NCI-H510A (cell line): ENCODE measurements at regions not wholly inside any gene's neighbourhood (a gene's known extent, or its start where the extent isn't known, plus 50 kb on each side); places are given as distances from the start of the nearest gene placed in this dataset.
"Not testable (repeated sequence)": the region's sequence is repeated elsewhere in the genome, so short reads cannot be mapped to it uniquely, and the experiment has no call there.

Experiments used
- DNase-seq: peaks from one replicate; lab custom pipeline; 2025; lab: John Stamatoyannopoulos, UW

GRCh38 chr11:49442669-49443068, 234.3 kb upstream of the FOLH1 start:
- no peak for DNase-seq

GRCh38 chr11:49439901-49440300, 231.5 kb upstream of the FOLH1 start:
- not testable (repeated sequence) for DNase-seq

GRCh38 chr11:49434308-49434707, 225.9 kb upstream of the FOLH1 start:
- DNase-seq = not testable (repeated sequence)

DNA sequence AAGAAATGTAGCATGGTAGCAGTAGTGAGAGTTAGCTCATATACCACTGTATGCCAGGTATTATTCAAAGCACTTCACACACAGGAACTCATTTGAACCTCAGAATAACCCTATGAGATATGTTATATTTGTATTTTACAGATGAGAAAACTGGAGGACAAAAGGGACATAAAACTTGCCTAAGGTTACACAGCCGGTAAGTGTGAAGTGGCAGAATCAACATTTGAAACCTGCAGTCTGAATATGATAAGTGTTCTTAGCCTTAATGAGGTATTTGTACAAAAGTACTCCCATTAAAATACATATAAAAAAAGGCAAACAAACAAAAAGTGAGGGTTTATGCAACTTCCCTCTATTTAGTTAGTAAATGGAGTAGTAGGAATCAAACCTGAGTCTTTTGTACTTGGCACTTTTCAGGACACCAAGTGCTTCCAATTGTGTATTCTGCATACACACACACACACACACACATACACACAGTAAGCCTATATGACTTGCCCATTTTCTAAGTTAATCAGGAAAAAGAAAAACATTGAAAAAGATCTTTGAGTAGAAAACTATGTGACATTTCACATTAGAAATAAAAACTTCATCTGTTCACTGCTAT, 223.9 kb upstream of the FOLH1 start:
- peak; percentile 5 for DNase-seq

DNA sequence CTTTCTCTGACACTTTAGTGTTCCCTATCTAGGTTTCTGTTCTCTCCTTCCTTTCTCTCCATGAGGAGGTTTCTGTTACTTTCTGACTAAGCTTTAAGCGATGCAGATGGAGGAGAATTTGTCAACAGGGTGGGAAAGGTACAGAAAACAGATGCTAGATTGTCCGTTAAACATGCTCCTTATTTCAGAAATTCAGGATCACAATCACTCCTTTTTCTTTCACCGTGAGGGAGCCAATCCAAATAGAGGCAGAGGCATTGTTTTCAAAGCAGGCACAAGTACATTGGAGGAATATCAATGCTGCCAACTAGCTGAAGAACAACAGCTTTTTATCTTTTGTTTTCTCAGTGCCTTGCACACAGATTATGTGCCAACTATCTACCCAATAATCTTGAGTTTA, 215.7 kb upstream of the FOLH1 start:
- no peak for DNase-seq

- DNase-seq = not testable (repeated sequence)
Measured at GRCh38 chr11:49418877-49419276, 210.5 kb upstream of the FOLH1 start.

DNA sequence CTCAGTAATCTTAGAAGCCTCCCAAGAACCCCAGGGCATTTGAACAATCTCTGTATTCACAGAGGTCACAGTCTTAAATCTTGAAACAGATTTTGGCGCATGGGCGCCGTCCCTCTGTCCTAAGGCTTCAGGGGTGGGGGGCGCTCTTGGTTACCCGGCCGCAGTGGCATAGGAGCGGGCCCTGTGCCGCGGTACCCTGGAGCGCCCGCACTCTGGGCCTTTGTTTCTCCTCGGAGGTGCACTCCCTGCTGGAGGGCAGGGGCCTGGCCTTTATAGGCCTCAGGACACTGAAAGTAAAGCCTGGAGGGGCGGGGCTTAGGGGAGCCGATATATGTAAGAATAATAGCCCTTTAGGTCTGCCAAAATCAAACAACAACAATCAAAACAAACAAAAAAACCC, 197.3 kb upstream of the FOLH1 start:
- no peak for DNase-seq

DNA sequence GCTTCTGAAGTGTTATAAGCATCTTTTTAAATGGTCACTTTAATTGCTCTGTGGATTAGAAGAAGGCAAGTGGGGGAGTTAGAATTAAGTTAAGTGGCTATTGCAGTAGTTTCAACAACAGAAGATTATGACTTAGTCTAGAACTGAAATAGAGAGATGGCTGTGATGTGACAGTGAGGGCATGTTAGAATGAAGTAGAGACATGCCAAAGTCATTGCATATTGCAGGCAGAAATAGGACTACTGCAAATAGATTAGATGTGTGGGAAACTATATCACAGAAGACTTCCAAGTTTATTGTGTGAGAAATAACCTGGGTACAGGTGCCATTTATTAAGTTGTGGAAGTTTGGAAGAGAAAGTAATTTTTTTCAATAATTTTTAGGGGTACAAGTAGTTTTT, 187.4 kb upstream of the FOLH1 start:
- not testable (repeated sequence) for DNase-seq

GRCh38 chr11:49390362-49390761, 182.0 kb upstream of the FOLH1 start:
- not testable (repeated sequence) for DNase-seq

GRCh38 chr11:49389149-49389548, 180.7 kb upstream of the FOLH1 start:
- not testable (repeated sequence) for DNase-seq

DNA sequence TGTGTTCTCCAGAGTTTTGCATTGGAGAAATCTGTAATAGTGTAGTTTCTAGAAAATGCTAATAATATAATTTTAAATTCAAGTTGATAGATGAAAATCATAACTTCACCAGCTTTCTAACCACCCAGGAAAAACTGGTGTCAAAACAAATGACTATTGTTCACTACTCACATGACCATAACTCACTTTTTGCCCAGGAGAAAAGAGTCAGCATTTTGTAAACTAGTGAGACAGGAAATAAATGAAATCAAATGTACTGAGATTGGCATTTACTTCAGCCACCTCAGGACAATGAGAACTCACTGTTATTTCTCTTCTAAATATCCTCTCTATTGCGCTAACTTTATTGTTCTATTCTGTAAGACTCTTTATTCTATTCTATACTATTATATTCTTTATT, 176.0 kb upstream of the FOLH1 start:
- not testable (repeated sequence) for DNase-seq

DNA sequence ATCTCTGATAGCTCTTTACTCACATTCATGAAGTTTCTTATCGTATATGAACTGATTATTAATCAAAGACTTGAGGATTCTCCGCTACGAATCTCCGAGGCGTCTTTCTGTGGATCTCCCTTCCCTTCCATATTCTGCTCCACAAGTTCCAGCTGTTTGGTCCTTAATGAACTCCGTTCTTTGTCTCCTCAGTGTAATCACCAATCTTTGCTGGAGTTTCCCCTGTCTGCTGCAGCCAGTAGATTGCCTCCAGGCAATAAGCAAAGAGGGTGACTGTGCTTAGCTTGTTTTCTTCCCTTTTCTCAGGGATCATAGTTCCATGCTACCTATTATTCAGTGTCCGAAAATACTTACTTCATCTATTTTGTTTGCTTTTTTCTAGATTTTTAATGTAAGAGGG, 169.6 kb upstream of the FOLH1 start:
- DNase-seq = no peak

- not testable (repeated sequence) for DNase-seq
Measured at GRCh38 chr11:49373866-49374265, 165.5 kb upstream of the FOLH1 start.

- DNase-seq = not testable (repeated sequence)
Measured at GRCh38 chr11:49373385-49373784, 165.0 kb upstream of the FOLH1 start.

DNA sequence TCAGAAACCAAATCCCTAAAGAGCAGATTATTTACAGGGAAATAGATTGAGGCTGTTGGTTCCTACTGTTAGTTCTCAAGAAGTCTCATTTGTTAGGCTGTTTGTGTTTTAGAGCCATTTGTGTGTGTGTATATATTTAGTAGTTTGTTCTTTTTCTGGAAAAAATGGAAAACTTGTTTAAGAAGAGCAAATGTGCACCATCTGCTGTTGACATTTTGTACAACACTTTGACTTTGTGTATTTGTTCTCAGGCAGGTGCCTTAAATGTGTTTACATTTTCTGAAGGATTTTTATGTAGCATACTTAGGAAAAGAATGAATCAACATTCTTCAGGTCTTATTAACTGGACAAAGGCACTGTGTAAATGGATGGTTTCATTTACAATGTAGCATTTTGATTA, 163.7 kb upstream of the FOLH1 start:
- DNase-seq = not testable (repeated sequence)

- DNase-seq = not testable (repeated sequence)
Measured at GRCh38 chr11:49368556-49368955, 160.2 kb upstream of the FOLH1 start.

GRCh38 chr11:49365375-49365774, 157.0 kb upstream of the FOLH1 start:
- DNase-seq = not testable (repeated sequence)

- not testable (repeated sequence) for DNase-seq
Measured at GRCh38 chr11:49362994-49363393, 154.6 kb upstream of the FOLH1 start.

- not testable (repeated sequence) for DNase-seq
Measured at GRCh38 chr11:49354536-49354935, 146.1 kb upstream of the FOLH1 start.

GRCh38 chr11:49352868-49353267, 144.5 kb upstream of the FOLH1 start:
- not testable (repeated sequence) for DNase-seq

- not testable (repeated sequence) for DNase-seq
Measured at GRCh38 chr11:49346627-49347026, 138.2 kb upstream of the FOLH1 start.

DNA sequence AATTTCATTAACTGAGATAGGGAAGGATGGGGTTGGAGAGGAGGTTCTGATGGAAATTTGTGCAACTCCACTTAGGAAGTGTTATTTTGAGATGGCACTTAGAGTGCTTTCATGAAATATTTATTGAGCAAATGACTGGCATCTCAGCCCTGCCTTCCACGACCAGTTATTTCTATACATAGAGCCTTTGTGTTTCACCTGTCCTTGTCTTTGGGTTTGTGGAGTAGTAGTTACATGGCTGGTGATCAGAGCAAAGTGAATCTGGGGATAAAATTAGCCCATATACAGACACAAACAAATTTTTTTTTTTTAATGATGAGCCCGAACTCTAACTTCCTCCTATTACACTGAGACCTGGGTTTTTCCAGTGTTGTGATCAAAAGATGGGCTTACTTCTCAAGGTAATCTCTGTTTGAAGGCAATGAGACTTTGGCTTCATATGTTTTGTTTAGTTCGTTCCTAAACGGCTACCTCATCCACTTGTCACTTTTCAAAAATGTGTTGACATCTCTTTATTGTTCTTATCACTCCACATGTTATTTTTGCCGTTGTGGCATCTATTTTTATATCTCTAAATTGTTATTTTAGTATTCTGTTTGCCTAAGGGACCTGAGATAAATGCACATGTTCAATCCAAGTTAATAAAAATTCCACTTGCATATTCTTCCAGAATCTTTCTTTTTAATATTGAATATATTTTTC, 120.2 kb upstream of the FOLH1 start:
- not testable (repeated sequence) for DNase-seq

DNA sequence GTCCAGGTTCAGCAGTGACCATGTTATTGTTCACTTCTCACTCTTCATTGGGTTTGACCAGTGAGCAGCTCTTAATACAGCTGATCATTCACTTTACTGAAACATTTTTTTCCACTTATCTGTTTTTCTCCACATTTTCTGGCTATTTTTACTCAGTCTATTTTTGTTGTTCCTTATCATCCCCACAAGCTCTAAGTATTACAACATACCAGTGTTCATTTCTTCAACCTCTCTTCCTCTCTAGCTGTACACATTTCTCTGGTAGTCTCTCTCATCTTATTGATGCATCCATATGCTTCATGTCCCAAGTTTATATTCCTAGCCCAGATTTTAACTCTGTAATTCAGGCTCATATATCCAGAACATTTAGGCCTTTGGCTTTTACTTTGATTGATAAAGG, 119.4 kb upstream of the FOLH1 start:
- DNase-seq = not testable (repeated sequence)

- DNase-seq = not testable (repeated sequence)
Measured at GRCh38 chr11:49326651-49327050, 118.2 kb upstream of the FOLH1 start.
